Uterus (tissue), 2 donors: ENCODE measurements at regions not wholly inside any gene's neighbourhood (a gene's known extent, or its start where the extent isn't known, plus 50 kb on each side); places are given as distances from the start of the nearest gene placed in this dataset.

ENCODE experiments used
- POLR2A ChIP-seq, 2 donors: fragments of 450-650 bp; IDR thresholded peaks; one replicate each; pipeline ENCODE4 v1.6.1; 2016; ENCODE audit warnings: antibody characterized with exemption in 2 of 2, mild to moderate bottlenecking in 1 of 2, moderate library complexity in 1 of 2
- TF ChIP-seq, protein P1 (sequence below), 4 experiments: fragments of 200-600 bp in 2 of 4; fragments of 450-650 bp in 2 of 4; sonication (generic) in 2 of 4; IDR thresholded peaks; one replicate each; pipeline ENCODE4 v1.5.1; 2016 to 2019; ENCODE audit warnings: antibody characterized with exemption in 4 of 4, mild to moderate bottlenecking in 2 of 4, moderate library complexity in 1 of 4

DNA sequence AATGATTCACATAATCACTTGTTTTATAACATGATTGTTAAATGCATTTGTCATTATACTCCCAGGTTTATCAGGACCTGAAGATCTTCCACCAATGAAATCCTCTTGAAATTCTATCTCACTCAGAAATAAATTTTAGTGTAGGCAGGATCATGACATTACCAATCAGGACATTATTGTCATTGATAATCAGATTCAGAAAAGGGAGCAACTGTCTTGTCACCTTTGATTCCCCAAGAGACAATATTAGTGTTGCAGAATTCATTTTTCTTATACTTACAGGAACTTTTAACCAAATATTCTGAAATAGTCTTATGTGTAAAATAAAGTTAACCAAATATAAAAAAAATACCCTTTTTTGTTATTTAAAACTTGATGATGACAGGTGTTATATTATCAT lies 1892.5 kb upstream of the ADGRL3 start:
- TF ChIP-seq, protein P1, sequence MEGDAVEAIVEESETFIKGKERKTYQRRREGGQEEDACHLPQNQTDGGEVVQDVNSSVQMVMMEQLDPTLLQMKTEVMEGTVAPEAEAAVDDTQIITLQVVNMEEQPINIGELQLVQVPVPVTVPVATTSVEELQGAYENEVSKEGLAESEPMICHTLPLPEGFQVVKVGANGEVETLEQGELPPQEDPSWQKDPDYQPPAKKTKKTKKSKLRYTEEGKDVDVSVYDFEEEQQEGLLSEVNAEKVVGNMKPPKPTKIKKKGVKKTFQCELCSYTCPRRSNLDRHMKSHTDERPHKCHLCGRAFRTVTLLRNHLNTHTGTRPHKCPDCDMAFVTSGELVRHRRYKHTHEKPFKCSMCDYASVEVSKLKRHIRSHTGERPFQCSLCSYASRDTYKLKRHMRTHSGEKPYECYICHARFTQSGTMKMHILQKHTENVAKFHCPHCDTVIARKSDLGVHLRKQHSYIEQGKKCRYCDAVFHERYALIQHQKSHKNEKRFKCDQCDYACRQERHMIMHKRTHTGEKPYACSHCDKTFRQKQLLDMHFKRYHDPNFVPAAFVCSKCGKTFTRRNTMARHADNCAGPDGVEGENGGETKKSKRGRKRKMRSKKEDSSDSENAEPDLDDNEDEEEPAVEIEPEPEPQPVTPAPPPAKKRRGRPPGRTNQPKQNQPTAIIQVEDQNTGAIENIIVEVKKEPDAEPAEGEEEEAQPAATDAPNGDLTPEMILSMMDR (IDR thresholded peaks at IDR 0.05): no peak
- no peak for TF ChIP-seq POLR2A (IDR thresholded peaks at IDR 0.05)
